NCI-H2196 (cell line): ENCODE measurements at regions not wholly inside any gene's neighbourhood (a gene's known extent, or its start where the extent isn't known, plus 50 kb on each side); places are given as distances from the start of the nearest gene placed in this dataset.

Experiments used
- DNase-seq: peaks from one replicate; lab custom pipeline; 2025; ENCODE audit not compliant: unreplicated experiment; lab: John Stamatoyannopoulos, UW

DNA sequence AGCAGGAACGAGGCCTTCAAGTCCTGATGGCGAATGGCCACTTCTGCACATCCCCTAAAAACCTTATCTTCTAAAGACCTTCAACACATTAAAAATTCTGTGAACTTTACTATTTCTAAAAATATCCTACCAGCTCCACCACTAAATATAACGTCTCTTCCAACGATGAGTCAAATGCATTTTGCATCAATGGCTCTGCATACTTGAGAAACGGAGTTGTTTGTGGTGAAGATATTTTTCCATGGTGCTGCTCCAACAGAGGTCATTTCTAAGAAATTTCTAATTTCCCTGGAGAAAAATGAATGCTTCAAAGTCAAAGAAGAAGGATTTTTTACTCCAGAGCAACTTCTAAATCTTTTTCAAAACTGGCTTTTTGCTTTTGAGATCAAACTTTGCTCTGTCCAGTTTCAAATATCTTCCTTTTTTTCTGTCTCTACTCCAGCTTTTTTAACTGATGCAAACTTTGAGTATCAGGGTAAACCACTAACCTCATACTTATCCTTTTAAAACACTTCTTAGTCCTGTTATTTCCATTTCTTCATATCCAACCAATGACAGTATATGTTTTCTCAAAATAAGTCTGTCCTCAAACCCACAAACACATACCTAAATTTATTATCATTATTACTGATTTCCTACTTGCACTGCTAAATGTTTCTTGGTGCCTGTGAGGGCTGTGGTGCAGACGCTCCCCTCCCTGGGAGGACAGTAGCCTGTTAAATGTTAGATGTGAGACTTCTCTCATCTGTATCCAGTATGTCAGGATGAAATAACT lies 258.1 kb downstream of the KLF6 start:
- no peak for DNase-seq

DNA sequence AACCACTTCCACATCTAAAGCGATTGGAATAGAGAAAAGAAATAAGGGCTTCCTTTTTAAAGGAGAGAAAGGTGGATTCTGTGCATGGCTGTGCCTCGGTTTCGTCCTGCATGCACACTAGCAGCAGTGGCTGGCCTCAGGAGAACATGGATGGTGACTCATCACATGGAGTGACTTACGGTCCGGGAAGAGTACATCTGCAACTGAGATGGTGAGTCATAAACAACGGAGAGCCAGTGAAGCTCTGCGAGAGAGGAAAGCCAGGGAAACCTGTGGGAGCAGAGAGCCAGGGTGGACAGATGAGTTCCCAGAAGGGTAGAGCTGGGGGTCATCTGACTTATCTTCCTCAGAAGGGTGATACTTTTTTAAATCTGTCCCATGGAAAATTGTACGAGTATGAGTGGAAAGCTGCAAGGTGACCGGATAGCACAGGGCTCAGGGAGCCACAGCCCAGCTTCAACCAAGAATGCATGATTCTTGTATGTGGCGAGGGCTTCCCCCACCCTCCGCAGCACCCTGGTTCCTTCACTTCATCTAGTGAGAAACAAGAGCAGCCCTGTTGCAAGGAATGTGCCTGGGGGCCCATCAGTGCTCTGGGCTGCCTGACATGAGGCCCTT lies 259.1 kb downstream of the KLF6 start:
- DNase-seq = no peak

DNA sequence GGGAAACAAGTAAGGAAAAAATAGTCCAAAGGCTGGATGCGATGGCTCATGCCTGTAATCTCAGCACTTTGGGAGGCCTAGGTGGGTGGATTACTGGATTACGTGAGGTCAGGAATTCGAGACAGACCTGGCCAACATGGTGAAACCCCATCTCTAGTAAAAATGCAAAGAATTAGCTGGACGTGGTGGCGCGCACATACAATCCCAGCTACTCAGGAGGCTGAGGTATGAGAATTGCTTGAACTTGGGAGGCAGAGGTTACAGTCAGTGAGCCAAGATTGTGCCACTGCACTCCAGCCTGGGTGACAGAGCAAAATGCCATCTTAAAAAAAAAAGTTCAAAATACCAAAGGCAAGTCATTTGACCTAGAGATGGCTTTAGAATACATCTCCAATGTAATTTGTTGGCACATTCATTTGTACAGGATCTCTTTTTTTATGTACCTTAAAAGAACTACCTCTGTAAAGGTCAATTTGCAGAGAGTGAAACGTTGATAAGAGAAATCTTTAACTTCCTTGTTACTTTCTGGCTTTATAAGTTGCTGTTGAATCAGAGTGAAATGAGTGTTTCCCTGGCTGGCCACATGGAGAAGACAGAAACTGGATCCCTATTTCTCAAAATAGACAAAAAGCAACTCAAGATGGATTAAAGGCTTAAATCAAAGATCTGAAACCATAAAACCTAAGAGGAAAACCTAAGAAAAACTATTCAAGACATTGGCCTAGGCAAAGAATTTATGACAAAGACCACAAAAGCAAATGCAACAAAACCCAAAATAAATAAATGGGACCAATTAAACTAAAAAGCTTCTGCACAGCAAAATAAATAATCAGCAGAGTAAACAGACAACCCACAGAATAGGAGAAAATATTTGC lies 260.7 kb downstream of the KLF6 start:
- no peak for DNase-seq

DNA sequence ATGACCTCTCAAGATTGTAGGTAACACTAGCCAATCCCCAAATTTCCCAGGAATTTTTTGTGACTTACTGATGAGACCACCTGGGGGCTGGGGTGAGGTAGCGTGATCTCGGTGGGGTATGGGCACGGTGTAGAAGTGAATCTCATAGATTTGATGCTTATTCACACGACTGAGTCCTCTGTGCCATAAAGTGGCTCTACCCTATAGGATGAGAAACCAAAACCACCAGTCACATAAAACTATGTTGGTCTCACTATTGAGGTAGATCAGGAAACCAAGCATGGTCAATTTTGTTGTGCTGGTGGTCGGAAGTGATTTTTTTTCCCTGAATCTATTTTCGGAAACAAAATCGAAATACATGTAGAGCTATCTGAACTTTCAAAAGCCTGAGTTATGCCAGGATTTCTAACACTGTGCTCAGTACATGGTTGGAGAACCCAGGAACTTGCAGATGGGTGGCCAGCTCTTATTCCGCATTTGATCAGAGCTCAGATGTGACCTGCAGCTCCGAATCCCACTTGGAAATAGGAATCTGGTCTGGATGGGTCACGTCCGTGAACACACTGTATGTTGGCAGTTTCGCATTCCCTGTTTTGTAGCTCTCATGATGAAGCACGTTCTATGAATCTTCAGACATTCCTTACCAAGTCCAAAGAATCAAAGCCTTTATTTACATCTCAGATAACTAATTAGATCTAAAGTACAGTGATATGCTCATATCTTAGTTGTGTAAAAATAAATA lies 261.5 kb downstream of the KLF6 start:
- no peak for DNase-seq

DNA sequence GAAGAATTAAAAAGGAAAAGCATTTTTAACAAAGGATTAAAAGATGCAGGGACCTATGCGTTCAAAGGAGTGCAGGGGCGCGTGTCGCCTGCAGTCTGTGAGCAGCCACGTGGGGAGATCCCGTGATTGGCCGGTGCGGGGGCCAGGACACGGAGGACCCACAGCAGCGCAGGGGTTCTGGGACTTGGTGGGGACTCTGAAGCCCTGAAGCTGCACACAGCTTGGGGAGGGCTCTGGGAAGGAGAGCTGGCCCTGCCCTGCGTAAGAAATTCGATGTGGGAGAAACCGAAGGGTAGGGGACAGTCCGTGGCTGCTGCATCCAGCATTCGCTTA lies 268.1 kb downstream of the KLF6 start:
- no peak for DNase-seq

DNA sequence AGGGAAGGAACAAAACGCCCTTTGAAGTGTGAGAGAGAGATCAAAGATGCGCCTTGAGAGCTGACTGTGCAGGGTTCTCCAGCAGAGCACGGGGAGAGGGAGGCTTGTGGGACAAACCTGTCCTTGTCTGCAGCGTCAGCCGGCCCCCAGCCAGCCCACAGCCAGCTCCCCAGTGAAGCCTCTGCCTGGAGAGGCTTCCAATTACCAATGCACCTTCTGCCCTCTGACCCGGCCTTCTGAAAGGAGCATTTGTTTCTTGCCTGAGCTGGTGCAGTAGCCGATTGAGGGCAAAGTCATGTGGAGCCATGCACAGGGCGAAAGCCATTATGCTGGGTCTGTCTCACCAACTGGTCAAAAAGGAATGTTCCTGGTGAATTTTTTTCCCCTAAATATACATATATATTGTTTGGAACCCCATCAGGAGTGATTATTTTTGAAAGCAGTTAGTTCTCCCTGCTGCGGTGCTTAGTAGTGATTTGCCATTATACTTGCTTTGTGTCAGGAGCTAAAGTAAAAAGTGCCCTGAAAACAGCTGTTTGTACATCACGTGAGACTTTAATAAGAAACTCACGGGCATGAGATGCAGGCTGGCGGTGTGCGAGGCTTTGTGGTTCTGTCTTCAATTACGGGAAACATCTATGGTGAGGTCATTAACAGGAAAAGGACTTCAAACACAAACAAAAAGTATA lies 268.6 kb downstream of the KLF6 start:
- DNase-seq = no peak

DNA sequence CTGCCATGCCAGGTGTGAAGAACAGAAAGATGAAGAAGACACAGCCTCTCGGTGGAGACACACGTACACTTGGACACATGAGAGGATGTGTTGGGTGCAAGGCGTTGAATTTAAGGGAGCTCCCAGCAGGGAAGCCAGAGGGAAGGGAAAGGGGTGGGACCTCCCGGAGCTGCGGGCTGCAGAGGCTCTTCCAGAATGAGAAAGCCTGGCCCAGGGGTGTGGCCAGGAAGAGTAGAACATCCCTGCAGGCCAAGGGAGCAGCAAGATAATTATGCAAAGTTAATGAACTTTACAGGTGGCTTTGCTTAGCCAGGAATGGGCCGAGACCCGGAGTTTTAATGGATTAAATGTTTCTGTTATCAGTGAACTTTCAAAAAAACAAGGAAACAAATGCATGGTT lies 270.3 kb downstream of the KLF6 start:
- DNase-seq = no peak

DNA sequence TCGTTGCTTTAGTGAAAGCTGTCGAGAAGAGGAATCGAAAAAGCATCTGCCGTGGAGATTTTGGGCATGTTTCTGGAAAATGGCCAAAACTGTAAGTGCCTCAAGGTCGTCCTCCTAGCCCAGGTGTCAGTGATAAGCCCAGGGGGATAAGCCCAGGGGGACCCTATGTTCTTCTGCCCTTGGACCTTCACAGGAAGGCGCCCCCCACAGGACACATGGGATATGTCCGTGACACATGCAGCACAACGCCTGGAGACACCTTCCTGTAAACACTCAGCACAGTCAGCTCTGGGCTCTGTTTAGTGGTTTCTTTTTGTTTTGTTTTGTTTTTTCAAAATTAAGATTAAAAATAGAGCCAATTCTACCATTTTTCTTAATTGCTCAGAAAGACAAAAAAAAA lies 272.7 kb downstream of the KLF6 start:
- no peak for DNase-seq

DNA sequence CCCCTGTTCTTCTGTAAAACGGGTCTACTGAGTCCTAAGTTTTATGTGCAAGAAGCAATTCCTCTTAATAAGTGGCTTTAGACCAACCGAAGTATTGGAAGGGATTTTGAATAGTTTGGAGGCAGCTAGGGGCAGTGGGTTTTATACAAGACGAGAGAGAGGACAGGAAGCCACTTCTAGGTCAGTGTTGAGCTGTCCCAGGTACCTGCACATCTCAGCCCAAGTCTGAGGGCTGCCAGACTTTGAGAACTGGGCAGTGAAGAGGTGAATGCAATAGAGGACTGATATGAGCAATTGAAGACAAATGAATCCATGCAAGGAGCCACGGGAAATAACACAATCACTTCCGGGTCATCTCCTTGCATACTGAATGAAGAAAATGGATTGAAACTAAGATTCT lies 273.5 kb downstream of the KLF6 start:
- DNase-seq = no peak

DNA sequence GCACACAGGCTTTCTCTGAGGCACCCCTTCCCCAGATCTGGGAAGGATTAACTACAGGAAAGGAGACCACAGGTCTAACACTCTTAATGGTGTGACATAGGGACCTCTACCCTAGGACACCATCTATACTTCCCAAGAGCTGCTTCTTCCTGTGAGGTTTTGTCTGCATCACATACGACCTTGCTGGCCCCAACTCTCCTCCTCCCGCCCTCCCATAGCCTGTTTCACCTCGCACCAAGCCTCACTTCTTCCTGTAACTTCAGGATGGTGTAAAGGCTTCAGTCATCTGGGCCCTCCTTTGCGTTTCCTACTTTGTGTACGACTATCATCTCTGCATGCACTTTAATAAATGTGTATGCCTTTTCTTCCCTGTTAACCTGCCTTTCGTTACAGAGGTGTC lies 274.3 kb downstream of the KLF6 start:
- DNase-seq = no peak

DNA sequence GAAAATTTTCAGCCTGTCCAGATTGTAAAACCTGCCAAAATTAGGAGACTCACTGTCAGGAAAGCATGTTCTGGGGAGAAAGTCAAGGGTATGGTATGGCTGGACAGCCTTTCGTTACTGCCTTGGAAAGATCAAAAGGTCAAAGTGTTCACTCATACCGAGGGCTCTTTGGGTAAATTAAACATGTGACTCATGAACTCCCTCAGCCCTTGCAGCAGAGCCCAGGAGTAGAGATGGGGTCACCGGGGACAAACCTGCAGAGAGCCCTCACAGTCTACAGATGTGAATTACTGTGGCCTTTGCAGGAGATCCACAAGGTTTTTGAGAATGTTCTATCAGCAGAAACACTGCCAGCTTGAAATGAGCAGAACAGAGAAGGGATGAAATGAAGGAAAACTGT lies 275.7 kb downstream of the KLF6 start:
- no peak for DNase-seq

DNA sequence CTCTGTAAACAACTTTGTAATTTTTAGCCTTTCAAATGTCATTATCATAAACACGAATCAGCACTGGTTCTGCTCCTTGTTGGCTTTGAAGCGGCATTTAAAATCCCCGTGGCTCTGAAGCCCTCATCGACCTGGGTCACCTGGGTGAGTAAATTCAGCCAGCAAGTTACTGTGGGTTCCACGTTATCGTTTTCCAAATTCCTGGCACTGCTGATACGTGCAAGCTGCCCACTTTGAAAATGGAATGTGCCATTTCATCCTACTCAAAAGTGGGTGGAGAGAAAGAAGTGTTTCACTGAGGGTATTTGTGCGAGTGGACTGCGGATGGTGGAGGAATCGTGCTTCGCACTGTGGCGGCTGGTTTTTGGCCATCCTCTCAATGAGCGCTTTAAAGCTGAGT lies 281.7 kb downstream of the KLF6 start:
- no peak for DNase-seq

DNA sequence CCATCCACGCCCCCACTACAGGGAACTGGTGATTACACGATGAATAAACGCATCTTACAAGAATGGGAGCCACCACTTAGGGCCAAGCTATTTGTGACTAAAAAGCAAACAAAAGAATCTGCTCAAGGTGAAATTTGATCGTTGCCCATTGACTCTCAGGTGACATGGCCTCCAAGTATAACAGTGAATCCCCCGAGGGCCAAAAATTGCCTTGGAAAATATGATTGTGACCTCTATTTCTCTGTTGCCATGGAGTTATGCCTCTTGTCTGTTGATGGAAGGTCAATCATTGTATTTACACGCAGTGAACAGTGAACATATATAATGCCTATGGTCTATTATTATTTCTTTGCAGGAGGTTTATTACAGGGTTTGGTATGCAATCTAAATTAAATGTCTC lies 282.3 kb downstream of the KLF6 start:
- no peak for DNase-seq

DNA sequence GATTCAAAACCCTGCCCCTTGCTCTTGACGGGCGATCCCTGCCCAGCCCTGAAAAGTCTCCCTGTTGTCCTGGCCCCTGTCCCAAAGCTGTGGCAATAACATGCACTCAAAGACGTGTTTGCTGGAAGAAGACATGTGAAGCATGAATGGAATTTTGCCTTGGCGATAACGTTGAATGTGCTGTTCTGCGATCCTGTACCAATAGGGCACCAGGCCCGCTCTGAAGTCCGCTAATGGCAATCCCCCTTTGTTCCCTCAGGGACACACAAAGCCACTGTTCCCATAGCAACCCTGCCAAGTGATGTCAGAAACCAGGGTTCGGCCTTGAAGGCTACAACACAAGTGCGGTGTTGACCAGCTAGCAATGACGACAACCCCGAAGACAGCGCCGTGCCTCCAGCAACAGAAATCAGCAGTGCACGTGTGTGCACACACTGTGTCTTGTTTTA lies 284.6 kb downstream of the KLF6 start:
- no peak for DNase-seq

DNA sequence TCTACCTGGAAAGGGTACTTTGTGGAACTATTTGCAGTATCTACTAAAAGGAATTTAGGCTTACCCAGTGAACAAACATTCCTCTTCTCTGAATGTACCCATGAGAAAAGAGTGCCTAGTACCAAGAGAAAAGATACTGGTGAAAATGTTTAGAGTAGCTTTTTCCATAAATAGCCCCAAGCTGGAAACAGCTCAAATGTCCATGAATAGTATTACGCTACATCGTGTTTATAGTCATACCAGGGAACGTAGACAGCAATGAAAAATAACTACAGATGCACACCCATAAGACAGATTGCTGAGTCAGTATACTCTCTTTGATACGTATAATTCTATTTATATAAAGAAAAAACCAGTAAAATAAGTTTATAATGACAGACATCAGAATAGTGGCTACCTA lies 285.9 kb downstream of the KLF6 start:
- no peak for DNase-seq

DNA sequence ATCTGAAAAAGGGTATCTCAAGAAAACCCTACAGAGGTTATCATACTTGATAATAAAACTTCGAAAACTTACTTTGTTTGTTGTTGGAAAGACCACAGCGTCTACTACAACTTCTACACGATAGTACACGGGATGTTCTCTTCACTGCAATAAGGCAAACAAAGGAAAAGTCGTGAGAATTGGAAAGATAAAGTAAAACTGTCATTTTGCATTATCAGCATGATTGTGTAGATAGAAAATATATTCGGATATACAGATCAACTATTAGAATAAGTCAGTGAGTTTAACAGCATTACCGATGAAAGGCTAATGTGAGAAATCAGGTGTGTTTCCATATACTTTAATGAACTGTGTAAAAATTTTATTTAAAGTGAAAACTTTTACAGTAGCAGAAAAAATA lies 287.4 kb downstream of the KLF6 start:
- DNase-seq = no peak

DNA sequence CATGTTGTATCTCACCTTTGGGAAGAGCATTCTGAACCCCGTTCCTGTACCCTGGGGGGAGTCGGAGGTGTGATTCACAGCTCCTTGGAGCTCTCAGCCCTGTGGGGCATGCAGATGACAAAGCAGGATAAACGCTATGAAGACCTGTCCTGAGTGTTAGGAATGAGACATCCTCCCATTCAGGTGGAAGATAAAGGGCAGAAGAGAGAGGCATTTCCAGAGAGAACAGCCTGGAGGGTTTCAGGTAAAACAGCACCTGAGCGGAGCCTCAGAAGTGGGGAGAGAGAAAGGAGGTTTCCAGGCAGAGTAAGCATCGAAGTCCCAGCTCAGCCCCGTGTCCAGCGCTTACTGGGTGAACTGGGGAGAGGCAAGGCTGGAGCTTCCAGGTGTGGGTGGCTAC lies 288.9 kb downstream of the KLF6 start:
- DNase-seq = no peak

DNA sequence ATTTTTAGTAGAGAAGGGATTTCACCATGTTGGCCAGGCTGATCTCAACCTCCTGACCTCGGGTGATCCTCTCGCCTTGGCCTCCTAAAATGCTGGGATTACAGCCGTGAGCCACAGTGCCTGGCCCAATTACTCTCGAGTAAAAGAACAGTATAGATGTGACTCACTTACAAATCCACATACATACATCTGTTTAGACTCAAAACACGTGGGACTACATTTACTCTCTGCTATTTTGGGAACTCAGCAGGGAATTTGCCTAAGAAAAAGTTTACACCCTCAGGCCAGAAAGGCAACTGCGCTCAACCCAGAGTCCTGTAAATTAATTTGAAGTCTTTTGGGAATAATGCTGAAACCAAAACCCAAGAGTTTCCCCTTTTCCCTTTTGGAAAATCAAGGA lies 289.7 kb downstream of the KLF6 start:
- DNase-seq = no peak

DNA sequence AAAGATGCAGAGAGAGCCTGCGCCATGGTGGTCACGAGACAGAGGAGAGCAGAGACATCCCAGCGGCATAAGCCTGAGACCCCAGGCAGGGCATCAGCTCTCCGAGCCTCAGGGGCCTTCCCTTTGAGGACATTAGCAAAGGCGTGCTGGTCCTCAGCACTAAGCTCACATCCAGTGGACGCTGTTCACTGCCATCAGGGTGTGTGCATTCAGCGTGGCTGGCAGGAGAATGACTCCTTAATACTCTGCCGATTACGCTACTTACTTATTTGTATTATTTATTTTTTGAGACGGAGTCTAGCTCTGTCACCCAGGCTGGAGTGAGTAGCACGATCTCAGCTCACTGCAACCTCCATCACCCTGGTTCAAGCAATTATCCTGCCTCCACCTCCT lies 290.2 kb downstream of the KLF6 start:
- DNase-seq = no peak

DNA sequence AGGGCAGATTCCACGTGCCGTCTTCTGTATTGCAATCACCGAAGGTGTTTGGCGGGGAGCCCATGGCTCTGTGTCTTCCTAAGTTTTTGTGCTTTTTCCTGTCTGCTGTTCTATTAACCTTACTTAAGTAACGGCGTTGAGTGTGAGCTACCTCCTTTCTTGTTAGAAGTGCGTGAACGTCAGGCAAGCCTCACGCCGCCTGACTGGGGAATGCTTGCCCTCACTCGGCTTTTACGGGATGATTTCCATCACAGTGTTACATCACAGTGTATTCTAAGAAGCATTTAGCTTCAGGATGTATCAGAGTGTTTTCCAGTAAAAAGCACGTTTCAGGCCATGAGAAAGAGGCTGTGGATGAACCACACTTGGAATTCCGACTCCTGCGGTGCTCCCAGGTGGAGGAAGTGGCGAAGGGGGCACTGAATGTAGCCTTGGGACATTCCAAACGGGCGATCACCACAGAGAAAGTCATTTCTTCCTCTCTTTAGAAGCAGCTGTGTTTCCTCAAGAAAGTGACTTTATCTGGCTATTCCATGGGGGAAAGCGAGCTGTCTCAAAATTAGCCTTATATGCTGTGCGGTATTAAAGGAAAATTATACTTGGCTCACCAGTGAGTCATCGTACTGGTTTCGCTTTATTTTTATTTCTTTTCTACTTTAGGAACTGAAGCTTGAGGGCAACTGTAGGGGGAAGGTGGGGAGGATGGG lies 290.7 kb downstream of the KLF6 start:
- no peak for DNase-seq
